GM19372 (cell line): ENCODE measurements at regions not wholly inside any gene's neighbourhood (a gene's known extent, or its start where the extent isn't known, plus 50 kb on each side); places are given as distances from the start of the nearest gene placed in this dataset.

Experiments
- ATAC-seq: cut with Tn5 transposase; IDR thresholded peaks from one replicate; pipeline ENCODE4 v1.9.1; 2021; ENCODE audit warnings: mild to moderate bottlenecking, low read depth, moderate library complexity; ENCODE audit not compliant: unreplicated experiment

GRCh38 chr2:120401275-120402066 is 55.5 kb downstream of the INHBB start:
- no peak for ATAC-seq

GRCh38 chr2:120402067-120402433 is 56.1 kb downstream of the INHBB start:
- ATAC-seq, result no peak

- ATAC-seq, result no peak
Observed at GRCh38 chr2:120402508-120402907, 56.6 kb downstream of the INHBB start.

GRCh38 chr2:120403261-120403660 is 57.3 kb downstream of the INHBB start:
- ATAC-seq, result no peak

GRCh38 chr2:120403676-120404075 is 57.7 kb downstream of the INHBB start:
- no peak for ATAC-seq

- no peak for ATAC-seq
Observed at GRCh38 chr2:120404274-120404673, 58.3 kb downstream of the INHBB start.

GRCh38 chr2:120404941-120405758 is 59.2 kb downstream of the INHBB start:
- no peak for ATAC-seq

GRCh38 chr2:120405759-120406099 is 59.8 kb downstream of the INHBB start:
- ATAC-seq, result no peak

GRCh38 chr2:120406566-120406965 is 60.6 kb downstream of the INHBB start:
- ATAC-seq, result no peak

GRCh38 chr2:120410487-120410886 is 64.6 kb downstream of the INHBB start:
- no peak for ATAC-seq

- ATAC-seq, result no peak
Observed at GRCh38 chr2:120415060-120415459, 69.1 kb downstream of the INHBB start.

- ATAC-seq, result no peak
Observed at GRCh38 chr2:120415728-120416509, 70.0 kb downstream of the INHBB start.

GRCh38 chr2:120418174-120418787 is 72.3 kb downstream of the INHBB start:
- no peak for ATAC-seq

- no peak for ATAC-seq
Observed at GRCh38 chr2:120419073-120419472, 73.1 kb downstream of the INHBB start.

- ATAC-seq, result no peak
Observed at GRCh38 chr2:120419955-120420354, 74.0 kb downstream of the INHBB start.

GRCh38 chr2:120421126-120421829 is 75.3 kb downstream of the INHBB start:
- ATAC-seq, result no peak

- ATAC-seq, result no peak
Observed at GRCh38 chr2:120421830-120422175, 75.9 kb downstream of the INHBB start.

- ATAC-seq, result no peak
Observed at GRCh38 chr2:120422465-120423160, 76.7 kb downstream of the INHBB start.

- ATAC-seq, result no peak
Observed at GRCh38 chr2:120423167-120423943, 77.4 kb downstream of the INHBB start.
